Gastroesophageal sphincter (tissue), 2 donors: ENCODE measurements at regions not wholly inside any gene's neighbourhood (a gene's known extent, or its start where the extent isn't known, plus 50 kb on each side); places are given as distances from the start of the nearest gene placed in this dataset.
"Not testable (repeated sequence)": the region's sequence is repeated elsewhere in the genome, so short reads cannot be mapped to it uniquely, and the experiment has no call there.

Experiments used
- POLR2A ChIP-seq, 2 donors: fragments of 450-650 bp; IDR thresholded peaks; one replicate each; pipeline ENCODE4 v1.6.1; 2017; ENCODE audit warnings: antibody characterized with exemption in 2 of 2, mild to moderate bottlenecking in 2 of 2, moderate library complexity in 1 of 2
- POLR2AphosphoS5 ChIP-seq: sonication (generic); formaldehyde crosslinking; IDR thresholded peaks from one replicate; pipeline ENCODE4 v1.6.1; 2017; ENCODE audit warnings: antibody characterized with exemption

GRCh38 chr10:10727411-10727810 is 290.3 kb upstream of the CELF2 start:
- TF ChIP-seq POLR2AphosphoS5; POLR2A (IDR thresholded peaks at IDR 0.05): not testable (repeated sequence)
